Lower leg skin (tissue), 4 donors: ENCODE measurements at regions not wholly inside any gene's neighbourhood (a gene's known extent, or its start where the extent isn't known, plus 50 kb on each side); places are given as distances from the start of the nearest gene placed in this dataset.

Experiments used
- DNase-seq, 2 donors: peaks; one replicate each; pipeline ENCODE4 v3.0.0-alpha.2; 2019; ENCODE audit warnings: low spot score in 2 of 2
- H3K4me3 ChIP-seq: fragments of 200-600 bp; sonication (generic); 2 replicates; pipeline ENCODE4 v1.5.1; 2017; ENCODE audit warnings: mild to moderate bottlenecking, low read depth; ENCODE audit not compliant: poor library complexity, severe bottlenecking
- POLR2A ChIP-seq, 2 donors: fragments of 450-650 bp; IDR thresholded peaks; one replicate each; pipeline ENCODE4 v1.6.1; 2016 to 2017; ENCODE audit warnings: antibody characterized with exemption in 2 of 2, mild to moderate bottlenecking in 1 of 2, moderate library complexity in 1 of 2
- WGBS, 2 donors: methylation state at CpG; one replicate each; pipeline ENCODE4 v1.1.5; 2018; 5-methylcytosine and 5-hydroxymethylcytosine counted together
- intact Hi-C: fragments of 100-400 bp; cut with DNase I; formaldehyde crosslinking; loops from one replicate; pipeline ENCODE4 v1.15.0; 2023; ENCODE audit warnings: low total_unique reads
- TF ChIP-seq, protein P1 (sequence below), 3 donors: fragments of 450-650 bp; IDR thresholded peaks; one replicate each; pipeline ENCODE4 v1.5.1; 2016; ENCODE audit warnings: antibody characterized with exemption in 3 of 3, mild to moderate bottlenecking in 3 of 3, moderate library complexity in 2 of 3

DNA sequence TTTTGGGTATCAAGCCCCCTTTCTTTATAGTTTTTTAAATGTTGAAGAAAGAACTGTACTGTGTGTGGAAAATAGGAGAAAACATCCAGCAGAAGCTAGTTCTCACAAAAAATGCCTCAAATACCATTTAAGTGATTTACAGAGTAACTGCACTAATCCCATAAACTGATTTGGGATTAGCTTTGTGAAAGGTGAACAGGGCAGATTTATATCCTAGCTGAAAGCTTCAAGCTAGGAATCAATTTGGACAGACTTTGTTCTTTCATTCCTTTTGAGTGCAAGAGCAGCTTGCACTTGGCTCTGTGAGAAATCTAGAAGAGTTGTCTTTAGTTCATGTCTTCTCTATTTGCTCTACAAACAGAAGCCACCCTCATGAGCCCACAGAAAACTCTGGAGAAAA is 183.9 kb upstream of the VRK2 start:
- no peak overlapping the region for H3K4me3 ChIP-seq
- intact Hi-C loops, result no loop called here
- TF ChIP-seq, protein P1, sequence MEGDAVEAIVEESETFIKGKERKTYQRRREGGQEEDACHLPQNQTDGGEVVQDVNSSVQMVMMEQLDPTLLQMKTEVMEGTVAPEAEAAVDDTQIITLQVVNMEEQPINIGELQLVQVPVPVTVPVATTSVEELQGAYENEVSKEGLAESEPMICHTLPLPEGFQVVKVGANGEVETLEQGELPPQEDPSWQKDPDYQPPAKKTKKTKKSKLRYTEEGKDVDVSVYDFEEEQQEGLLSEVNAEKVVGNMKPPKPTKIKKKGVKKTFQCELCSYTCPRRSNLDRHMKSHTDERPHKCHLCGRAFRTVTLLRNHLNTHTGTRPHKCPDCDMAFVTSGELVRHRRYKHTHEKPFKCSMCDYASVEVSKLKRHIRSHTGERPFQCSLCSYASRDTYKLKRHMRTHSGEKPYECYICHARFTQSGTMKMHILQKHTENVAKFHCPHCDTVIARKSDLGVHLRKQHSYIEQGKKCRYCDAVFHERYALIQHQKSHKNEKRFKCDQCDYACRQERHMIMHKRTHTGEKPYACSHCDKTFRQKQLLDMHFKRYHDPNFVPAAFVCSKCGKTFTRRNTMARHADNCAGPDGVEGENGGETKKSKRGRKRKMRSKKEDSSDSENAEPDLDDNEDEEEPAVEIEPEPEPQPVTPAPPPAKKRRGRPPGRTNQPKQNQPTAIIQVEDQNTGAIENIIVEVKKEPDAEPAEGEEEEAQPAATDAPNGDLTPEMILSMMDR (IDR thresholded peaks at IDR 0.05), result no peak
- no peak for TF ChIP-seq POLR2A (IDR thresholded peaks at IDR 0.05)
- DNase-seq, result no peak

DNA sequence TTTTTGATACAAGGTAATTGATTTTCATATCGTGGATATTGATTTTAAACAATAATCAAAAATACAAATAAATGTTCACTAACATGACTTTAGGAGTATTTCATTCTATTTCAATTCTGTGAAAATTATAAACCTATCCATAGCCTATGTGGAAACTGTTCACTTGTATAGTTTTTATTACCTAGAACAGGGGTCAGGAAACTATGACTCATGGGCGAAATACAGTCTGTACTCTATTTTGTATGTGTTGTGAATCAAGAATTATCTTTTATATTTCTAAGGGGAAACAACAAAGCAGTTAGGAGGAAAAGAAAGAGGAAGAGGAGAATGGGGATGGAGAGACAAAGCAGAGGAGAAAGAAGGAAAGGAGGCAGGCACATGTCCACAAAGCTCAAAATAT is 181.7 kb upstream of the VRK2 start:
- 89 to 93% methylated on average over 2 of the region's 2 CpGs for WGBS, 2 donors
- intact Hi-C loops, result no loop called here
- TF ChIP-seq, protein P1 (IDR thresholded peaks at IDR 0.05), result no peak
- no peak for TF ChIP-seq POLR2A (IDR thresholded peaks at IDR 0.05)
- no peak overlapping the region for H3K4me3 ChIP-seq
- no peak for DNase-seq

DNA sequence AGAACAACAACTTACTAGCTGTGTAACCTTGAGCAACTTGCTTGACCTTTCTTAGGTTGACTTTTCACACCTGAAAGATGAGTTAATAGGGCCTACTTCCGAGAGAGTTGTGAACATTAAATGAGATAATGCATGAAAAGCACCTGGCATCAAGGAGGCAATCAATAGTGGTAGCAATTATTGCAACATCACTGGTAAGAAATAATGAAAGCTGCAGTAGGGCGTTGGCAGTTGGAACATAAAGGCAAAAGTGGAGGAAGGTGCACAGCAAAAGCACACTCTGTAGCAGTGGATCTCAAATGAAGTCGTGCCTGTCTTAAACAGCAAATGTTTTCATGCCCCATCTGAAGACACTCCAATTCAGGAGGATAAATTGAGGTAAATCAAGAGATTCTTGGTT is 178.9 kb upstream of the VRK2 start:
- intact Hi-C loops, result no loop called here
- no peak for DNase-seq
- no peak overlapping the region for H3K4me3 ChIP-seq
- WGBS, 2 donors, result 89 to 93% methylated on average over 3 of the region's 3 CpGs
- TF ChIP-seq, protein P1 (IDR thresholded peaks at IDR 0.05), result no peak
- no peak for TF ChIP-seq POLR2A (IDR thresholded peaks at IDR 0.05)

DNA sequence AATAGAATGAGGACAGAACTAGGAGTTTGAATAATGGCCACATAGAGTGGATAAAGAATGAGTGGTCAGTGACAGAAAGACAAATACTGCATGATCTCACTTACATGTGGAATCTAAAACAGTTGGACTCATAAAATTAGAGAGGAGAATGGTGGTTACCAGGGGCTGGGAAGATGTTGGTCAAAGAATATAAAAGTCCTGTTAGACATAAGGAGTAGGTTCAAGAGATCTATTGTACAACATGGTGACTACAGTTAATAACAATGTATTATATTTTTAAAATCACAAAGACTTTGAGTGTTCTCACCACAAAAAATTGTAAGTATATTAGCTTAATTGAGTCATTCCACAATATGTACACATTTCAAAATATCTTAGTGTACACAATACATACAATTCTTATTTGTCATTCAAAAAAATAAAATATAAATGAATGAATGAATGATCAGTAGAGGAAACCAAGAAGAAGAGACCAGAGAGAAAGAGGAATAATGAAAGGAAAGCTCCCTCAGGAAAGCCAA is 177.9 kb upstream of the VRK2 start:
- DNase-seq, result no peak
- TF ChIP-seq, protein P1 (IDR thresholded peaks at IDR 0.05), result no peak
- TF ChIP-seq POLR2A (IDR thresholded peaks at IDR 0.05), result no peak
- no peak overlapping the region for H3K4me3 ChIP-seq
- intact Hi-C loops, result no loop called here

DNA sequence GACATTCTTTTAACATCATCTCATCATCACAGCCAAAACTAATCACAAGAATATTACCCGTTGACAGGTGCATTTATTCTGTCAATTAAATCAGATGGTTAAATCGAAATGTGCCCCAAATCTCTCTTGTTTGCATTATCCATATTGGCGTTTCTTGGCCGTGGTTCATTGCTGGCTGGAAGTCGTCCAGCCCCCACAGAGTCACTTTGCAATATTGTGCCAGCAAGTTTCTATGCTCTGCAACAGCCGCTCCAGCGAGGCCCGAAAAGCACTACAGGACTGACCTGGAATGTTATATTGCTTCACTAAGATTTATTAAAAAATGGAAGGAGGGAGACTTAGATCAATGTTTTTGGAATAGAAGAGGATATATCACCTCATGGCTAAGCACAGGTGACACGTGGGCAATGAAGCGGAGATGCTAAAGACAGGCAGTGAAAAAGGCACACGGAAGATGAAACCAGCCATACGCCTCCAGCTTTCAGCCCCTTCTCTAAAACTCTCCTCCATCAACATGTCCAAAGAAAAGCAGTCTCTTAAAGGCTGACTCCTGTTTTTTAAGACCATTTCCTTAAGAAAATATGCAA is 176.8 kb upstream of the VRK2 start:
- 76 to 77% methylated on average over 12 of the region's 12 CpGs for WGBS, 2 donors
- intact Hi-C loops, result no loop called here
- TF ChIP-seq, protein P1 (IDR thresholded peaks at IDR 0.05), result no peak
- TF ChIP-seq POLR2A (IDR thresholded peaks at IDR 0.05), result no peak
- DNase-seq, result no peak
- no peak overlapping the region for H3K4me3 ChIP-seq

DNA sequence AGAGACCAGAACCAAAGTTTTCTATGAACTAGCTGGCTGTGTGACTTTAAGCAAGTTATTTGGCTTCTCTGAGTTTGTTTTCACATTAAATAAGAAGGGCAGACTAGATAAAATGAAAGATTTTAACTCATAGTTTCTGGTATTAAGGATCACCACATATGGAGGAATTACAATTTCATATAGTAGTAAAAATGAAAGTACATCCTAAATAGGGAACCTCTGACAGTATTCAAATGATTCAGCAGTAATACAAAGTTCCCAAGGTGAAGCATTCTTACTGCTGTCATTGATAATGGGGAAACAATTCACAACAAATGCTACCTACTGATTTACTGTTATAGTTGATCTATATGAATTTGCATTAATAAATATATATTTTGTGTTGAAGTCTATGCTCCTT is 170.3 kb upstream of the VRK2 start:
- TF ChIP-seq, protein P1 (IDR thresholded peaks at IDR 0.05), result no peak
- TF ChIP-seq POLR2A (IDR thresholded peaks at IDR 0.05), result no peak
- DNase-seq, result no peak
- H3K4me3 ChIP-seq, result no peak overlapping the region
- intact Hi-C loops, result no loop called here
